NCI-H446 (cell line): ENCODE measurements at regions not wholly inside any gene's neighbourhood (a gene's known extent, or its start where the extent isn't known, plus 50 kb on each side); places are given as distances from the start of the nearest gene placed in this dataset.
"Not testable (repeated sequence)": the region's sequence is repeated elsewhere in the genome, so short reads cannot be mapped to it uniquely, and the experiment has no call there.

Experiments
- DNase-seq, 2 experiments: peaks; one replicate each; lab custom pipeline; 2025; lab: John Stamatoyannopoulos, UW

DNA sequence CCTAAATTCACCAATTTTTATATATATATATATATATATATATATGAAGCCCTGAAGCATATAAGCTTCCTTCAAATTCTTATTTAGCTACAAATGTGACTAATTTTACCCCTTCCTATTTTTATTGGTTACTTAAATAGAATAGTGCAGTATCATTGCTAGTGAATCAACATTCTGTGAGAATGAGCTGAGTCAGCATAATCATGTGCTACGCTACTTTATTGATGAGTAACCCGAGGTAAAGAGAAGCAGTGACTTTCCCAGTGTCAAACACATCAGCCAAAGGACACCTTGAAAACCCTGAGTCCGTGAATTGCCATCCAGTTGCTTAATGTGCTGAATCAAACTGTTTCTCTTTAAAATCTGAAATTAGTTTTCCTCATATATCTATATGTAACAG is 546.2 kb downstream of the DMRTA1 start:
- DNase-seq: no peak

DNA sequence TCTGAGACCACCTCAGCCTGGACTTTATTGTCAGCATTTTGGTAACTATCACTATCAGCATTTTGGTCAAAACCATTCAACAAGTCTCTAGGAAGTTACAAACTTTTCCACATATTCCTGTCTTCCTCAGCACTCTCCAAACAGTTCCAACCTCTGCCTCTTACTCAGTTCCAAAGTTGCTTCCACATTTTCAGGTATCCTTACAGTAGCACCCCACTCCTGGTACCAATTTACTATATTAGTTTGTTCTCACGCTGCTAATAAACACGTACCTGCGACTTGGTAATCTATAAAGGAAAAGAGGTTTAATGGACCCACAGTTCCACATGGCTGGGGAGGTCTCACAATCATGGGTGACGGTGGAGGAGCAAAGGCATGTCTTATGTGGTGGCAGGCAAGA is 551.3 kb downstream of the DMRTA1 start:
- DNase-seq: no peak

DNA sequence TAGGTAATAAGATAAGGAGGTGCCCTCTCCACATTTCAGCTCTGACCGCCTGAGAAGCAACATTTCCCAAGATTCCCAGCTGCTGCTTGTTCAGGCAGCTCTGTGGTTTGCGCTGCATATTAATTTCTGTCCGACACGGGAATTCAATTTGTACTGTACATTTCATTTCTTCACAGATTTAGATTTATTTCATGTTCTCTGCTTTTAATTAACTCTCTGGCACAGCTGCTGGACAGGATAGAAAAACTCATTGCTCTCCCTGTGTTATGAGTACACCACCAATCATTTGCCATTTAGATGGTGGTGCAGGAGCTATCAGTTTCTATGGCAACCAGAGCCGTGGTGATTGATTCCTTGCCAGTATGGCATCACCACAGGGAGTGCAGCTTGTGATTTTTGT is 558.5 kb downstream of the DMRTA1 start:
- peak in 1 of 2 experiments; percentile 55 for DNase-seq

DNA sequence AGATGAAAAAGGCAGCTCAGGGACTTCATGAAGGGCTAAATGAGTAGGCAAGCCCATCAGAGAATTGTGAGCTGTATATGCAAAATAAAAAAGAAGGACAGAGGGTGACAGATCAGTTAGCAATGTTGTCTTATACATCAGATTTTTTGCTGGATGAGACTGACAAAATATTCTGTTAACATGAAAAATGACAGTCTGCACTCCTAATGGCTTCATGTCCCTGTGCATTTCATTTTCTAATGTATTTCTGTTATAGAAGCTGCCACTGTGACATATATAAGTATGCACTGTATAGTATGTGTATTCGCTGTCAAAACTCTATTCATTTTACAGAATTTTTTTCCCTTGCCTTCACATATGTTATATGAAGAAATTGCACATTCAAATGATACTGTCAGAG is 559.5 kb downstream of the DMRTA1 start:
- DNase-seq: no peak

DNA sequence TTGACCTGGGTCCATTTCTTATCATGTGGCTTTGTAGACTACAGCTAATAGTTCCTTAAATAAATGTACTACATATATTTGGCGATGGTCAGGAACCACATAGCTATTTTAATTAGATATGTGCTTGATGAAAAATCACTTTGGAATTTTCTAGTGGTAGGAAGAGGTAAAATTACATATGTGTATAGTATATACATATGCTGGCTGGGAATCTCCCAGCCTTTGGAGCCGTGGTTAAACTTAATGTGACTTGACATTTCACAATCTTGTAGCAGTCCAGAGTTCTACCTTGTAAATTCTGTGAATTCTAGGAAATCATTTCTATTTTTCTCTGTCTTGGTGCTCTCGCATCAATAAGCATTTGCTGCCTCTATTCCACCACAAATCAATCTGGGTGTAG is 565.0 kb downstream of the DMRTA1 start:
- no peak for DNase-seq

DNA sequence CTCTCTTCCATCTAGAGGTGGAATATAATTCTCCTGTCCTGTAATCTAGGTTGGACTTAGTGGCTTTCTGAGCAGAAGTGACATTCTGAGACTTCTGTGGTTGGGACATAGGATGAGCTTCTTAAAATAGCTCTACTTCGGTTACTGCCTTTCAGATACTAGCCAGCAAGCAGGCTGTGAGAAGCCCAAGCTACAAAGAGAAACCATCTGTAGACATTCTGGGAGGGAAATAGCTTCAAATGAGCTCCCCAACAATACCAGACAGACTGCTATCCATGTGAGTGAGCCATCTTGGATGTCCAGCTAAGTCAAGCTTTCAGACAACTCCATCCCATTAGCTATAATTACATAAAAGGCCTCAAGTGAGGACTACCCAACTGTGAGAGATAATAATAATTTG is 568.9 kb downstream of the DMRTA1 start:
- DNase-seq: no peak

DNA sequence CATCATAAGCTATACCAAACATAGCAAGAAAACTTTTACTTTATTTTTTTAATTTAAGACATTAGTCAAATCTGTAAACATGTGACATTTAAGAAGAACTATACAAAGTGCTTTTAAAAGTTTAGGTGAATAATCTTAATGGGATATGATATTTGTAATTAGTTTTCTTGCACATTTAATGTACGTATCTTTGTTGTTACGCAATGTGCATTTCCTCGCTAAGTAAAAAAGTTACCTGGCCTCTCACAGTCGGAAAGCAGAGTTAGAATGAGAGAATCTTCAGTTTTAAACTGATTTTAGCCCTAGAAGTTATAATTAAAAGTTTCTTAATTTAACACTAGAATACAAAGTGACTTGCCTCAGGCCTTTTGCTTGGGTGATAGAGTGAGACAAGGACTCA is 589.8 kb downstream of the DMRTA1 start:
- DNase-seq: no peak

DNA sequence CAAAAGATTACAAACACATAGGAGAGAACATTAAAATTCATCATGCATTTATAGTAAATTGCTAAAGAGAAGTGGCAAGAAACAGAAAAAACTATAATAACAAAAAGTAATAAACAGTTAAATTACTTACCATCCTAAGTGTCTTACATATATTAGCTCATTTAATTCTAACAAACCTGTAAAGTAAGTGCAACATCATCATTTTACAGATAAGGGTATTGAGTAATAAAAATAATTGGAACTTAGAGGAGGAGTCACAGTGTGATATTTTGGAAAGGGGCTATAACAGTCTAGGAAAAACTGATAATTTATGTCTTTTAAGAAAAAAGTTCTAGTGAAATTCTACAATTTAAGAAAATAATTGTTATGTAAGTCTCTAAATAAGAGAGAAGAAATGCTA is 592.8 kb downstream of the DMRTA1 start:
- DNase-seq: no peak

DNA sequence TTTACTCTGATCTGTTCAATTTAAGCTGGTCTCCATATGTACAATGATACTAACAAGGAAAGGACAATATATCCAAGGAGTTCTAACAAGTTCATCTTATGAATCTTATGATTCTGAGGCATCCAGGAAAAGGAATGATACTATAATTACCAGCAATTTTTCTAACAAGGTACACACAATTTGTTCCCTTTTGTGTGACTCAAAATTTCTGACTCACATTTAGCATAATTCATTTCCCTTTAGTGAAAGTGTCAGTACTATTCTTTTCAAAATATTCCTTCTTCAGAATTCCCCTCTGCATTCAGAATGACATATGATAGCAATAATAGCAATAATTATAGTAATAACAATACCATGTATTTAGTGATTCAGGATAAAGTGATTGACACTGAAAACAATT is 594.8 kb downstream of the DMRTA1 start:
- DNase-seq: no peak

DNA sequence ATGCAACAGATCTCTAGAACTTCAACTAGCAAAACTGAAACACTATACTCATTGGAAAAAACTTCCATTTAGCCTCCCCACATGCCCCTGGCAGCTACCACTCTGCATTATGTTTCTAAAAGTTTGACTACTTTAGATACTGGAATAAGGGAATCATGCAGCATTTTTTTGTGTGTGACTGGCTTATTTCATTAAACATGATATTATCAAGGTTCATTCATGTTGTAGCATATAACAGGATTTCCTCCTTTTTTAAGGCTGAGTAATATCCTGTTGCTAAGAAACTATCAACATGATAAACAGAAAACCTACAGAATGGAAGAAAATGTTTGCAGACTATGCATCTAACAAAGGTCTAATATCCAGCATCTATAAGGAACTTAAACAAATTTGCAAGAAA is 597.9 kb downstream of the DMRTA1 start:
- DNase-seq: no peak

DNA sequence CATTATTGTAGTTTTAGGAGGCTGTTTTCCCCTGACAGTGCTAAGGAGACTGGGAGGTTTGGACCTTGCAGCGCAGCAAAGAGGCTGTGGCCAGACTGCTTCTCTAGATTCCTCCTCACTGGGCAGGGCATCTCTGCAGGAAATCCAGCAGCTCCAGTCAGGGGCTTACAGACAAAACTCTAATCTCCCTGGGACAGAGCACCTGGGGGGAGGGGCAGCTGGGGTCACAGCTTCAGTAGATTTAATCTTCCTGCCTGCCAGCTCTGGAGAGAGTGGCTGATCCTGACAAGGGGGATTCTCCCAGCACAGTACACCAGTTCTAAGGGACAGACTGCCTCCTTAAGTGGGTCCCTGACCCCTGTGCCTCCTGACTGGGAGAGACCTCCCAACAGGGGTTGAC is 599.4 kb downstream of the DMRTA1 start:
- DNase-seq: not testable (repeated sequence)

DNA sequence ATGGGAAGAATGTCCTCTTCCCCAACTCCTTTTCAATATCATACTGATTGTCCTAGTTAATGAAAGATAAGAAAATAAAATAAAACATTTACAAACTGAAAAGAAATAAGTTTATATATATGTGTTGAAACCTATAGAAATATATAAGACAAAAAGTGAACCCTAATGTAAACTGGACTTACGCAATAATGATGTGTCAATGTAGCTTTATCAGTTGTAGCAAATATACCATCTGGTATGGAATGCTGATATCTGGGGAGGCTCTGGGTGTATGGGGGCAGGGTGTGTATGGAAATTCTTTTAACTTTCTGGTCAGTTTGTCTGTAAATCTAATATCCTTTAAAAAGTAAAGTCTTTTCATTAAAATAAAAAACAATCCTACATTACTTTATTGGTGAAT is 603.9 kb downstream of the DMRTA1 start:
- DNase-seq: no peak

DNA sequence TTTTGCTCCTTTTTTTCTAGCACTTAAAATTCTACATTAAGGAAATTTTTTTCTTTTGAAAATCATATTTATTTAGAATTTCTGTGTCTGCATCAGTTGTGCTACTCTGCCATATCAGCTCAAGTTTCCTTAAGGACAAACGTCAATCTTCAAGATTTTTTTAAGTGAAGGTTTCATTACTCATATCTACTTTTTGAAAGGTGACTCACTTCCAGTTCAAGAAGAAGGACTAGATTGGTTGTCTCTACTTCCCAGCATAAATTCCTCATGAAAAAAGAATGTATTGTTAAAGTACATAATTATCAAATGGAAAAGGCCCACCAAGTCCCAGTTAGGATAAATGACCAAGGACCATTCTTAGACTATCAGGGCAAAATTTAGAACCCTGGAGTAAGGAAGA is 626.5 kb downstream of the DMRTA1 start:
- DNase-seq: no peak

DNA sequence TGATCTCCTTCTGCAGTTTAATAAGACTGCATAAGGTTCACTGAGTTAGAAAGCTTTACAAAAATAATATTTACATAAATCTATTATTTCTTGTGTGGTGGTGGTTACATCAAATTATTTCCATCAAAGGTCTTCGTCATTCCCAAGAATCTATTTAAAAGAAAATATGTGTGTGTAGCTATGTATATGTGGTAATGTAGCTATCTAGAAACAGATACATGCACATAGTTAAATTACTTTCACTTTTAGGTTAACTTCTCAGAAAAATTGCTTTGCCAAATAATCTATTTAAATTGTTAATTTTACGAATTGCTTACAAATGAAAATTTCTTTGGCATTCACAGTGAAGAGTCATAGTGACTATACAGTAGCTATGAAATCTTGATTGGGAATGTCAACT is 633.2 kb downstream of the DMRTA1 start:
- DNase-seq: no peak

DNA sequence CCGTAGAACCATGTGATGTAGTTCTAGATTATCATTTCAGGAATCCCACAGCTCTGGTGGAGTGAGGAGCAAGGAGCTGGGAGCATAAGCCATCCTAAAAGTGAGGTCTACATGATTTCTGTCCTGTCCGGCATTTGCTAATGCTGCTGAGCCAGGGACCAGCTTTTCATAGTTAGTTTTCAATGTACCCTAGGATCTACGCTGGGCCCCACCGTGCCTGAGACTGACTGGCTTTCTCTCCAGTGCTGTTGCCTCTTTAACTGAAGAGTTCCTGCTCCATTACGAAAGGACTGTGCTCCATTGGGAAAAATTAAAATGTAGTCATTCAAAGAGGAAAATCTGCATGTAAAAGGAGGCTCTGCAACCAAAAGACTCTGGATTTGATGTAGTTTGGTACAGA is 634.8 kb downstream of the DMRTA1 start:
- DNase-seq: no peak

DNA sequence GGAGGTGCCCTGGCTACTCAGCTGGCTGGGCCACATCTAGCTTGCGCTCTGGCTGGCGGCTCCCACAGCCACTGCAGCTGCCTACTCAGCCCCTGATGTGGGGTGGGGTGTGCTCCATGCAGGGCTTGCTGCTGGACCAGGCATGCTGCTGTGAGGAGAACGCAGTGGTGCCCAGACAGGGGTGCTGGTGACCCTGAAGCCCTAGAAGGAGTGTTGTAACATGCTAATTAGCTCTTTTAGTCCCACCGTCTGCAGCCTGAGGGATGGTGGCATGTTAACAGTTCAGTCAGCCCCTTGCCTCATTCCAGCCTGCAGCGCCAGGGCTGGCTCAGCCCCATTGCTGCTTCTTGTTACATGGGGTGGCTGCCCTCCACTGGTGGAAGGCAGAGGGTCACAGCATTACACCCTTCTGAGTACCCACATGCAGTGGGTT is 642.3 kb downstream of the DMRTA1 start:
- peak in 1 of 2 experiments; percentile 29 for DNase-seq

DNA sequence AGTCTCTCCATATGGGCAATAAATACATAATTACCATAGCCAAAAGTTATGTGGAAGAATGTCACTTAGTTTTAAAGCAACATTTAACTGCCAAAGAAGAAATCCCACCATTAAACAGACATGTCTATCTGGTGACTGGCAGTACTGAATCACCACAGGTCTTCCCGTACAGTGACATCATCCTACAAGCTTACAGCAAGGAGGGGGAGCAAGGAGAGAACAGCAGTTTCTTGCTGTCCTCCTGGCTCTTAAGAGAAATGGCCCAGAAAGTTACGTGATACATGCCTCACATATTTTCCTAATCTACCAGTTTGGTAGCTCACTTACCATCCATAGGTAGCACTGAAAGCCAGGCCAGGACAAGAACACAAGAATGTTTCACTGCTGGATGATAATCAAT is 671.0 kb downstream of the DMRTA1 start:
- no peak for DNase-seq

DNA sequence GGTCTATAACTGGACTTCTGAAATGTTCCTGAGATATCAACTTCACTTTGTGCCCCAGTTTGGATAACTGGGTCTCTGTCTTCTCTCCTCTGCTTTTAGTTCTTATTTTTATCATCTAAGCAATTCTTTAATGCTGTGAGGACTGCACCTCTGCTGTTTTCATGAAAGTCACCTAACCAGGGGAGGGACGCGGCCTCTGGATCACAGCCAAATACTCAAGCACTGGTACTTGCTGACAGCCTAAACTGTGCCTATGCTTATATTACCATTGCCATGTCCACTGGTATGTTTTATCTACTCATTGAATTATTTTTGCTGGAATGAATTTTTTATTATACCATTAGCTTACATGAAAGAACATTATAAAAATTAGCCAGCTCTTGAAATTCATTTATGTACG is 674.0 kb downstream of the DMRTA1 start:
- no peak for DNase-seq

DNA sequence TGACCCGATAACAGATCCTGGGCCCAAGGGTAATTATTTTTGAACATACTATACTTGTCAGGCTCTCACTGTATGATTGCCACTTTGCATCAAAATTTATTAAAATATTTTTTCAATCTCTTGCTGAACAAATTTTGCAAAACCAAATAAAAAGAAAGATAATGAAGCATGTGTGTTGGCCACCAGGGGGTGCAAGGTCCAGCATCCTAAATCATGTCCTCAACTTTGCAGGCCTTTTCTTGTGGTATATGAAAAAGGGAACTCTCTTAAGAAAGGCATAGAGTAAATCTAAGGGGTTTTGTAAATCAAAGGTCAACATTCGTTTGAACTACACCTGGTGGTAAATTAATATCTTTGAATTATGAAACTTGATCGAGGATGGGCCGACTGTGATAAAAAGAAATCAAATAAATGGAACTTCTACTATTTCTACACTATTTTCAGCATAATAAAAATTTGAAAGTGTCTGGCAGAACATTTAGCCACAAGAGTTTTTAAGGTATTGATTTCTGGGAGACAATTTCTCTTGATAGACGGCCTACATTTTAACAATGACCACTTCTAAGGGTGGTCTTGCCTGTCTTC is 676.5 kb downstream of the DMRTA1 start:
- peak; percentile 17 to 76 for DNase-seq

DNA sequence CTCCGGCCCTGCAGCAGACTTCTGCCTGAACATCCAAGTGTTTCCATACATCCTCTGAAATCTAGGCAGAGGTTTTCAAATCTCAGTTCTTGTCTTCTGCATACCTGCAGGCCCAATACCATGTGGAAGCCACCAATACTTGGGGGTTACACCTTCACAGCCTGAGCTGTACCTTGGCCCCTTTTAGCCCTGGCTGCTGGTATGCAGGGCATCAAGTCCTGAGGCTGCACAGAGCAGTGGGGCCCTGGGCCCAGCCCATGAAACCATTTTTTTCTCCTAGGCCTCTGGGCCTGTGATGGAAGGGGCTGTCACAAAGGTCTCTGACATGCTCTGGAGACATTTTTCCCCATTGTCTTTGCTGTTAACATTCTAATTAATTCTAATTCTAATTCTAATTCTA is 680.6 kb downstream of the ELAVL2 start:
- no peak for DNase-seq

DNA sequence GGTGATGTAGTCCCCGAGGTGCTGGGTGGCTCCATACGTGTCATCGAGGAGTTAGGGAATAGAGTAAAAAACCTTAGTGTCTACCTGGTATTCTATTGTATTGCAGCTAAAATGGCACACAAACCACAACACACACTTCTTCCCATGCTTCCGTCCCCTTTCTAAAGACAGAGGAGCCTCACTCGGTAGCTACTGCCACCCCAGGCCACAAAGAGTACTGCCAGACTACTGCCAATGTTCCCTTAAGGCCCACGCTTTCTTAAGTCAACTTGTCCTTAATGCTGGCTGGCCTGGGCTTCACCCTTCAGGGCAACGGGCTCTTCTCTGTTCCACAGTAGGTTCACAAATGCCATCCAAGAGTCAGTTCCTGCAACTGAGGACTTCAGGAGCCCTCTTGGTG is 673.0 kb downstream of the ELAVL2 start:
- no peak for DNase-seq

DNA sequence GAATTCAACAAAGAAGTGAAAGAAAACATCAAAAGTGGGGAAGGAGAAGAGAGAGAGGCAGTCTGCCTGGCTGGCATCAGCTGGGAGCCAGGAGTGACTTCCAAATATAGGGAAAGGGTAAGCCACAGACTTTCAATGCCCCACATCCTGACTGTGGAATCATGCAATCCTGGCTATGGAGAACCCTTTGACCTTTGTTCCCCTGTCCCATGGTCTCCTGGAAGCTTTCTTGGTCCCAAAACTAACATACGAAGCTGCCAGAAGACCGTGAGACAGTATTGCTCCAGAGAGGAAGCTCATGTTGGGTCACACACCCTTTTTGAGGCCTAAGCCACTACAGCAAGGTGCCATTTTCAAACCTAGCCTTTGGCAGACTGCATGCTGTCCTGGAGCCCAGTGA is 665.5 kb downstream of the ELAVL2 start:
- DNase-seq: no peak

DNA sequence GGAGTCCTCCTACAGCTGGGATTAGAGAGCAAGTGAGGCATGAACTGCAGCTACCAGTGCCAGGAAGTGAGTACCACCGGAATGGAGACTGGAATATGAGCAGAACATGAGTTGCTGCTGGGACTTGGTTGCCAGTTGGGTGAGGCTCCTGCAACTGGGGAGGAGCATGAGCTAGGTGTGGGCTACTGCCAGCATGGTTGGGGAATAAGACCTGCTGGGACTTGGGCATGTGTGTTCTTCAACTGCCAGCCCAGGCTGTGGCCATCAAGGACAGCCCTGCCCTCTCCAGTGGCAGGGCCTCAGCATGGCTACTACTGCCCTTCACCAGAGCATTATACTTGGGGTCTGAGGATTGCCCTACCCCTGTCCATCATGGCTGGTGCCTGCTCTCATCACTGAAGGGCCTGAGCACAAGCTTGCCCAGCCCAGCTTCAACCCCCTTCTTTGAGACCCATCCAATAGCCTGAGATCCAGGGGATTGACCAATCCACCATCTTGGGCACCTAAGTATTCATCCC is 665.0 kb downstream of the ELAVL2 start:
- no peak for DNase-seq

DNA sequence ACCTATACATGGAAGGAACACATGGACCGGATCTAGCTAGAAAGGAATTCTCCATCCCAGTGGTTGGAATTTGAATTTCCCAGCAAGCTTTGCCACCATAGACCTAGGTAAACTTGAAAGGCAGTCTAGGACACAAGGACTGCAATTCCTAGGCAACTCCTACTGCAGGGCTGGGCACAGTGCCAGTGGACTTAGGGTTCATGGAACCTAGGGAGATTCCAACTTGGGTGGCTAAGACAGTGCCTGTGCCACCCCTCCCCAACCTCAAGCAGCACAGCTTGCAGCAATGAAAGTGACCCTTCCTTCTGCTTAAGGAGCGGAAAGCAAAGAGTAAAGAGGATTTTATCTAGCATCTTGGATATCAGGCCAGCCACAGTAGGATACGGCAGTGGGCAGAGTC is 663.3 kb downstream of the ELAVL2 start:
- no peak for DNase-seq

DNA sequence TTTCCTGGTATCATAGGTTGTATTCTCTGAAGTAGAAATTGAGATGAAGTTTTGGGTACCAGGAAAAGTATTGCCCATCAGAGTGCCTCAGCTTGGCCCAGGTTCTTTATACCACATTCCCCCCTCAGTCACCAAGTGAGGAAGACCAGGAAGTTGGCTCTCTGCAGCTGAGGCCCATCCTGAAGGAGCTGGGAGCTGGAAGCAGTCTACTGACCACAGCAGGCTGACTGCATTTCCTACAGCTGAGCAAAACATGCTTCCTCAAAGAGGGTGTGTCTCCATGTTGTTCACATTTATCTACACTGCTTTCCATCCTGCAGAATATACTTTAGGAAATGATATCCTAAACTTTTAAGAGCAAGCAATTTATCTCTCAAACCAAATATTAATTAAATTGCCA is 654.6 kb downstream of the ELAVL2 start:
- DNase-seq: no peak
